Left lobe of liver (tissue), 2 donors: ENCODE measurements at regions not wholly inside any gene's neighbourhood (a gene's known extent, or its start where the extent isn't known, plus 50 kb on each side); places are given as distances from the start of the nearest gene placed in this dataset.
"Not testable (repeated sequence)": the region's sequence is repeated elsewhere in the genome, so short reads cannot be mapped to it uniquely, and the experiment has no call there.

ENCODE experiments used
- ATAC-seq: fragments of 200-7000 bp; cut with Tn5 transposase; one replicate; pipeline ENCODE4 v1.9.1; 2020; ENCODE audit warnings: mild to moderate bottlenecking, moderate library complexity
- DNase-seq: peaks from one replicate; pipeline ENCODE4 v3.0.0-alpha.2; 2020; ENCODE audit warnings: low spot score
- donor health status: DM: no; HTN: no; CAD: no; lungs with moderate emphysema.
- donor health status: DM: no; HTN: yes; CAD: no.

- ATAC-seq (no peak), DNase-seq (no peak)
These were observed 51.3 kb upstream of the SUB1 start for GRCh38 chr5:32534041-32534440.

GRCh38 chr5:32531885-32532520, 53.4 kb upstream of the SUB1 start:
- no peak for DNase-seq
- peak; percentile 10 for ATAC-seq

- ATAC-seq, DNase-seq: not testable (repeated sequence)
These were observed 58.0 kb upstream of the SUB1 start for GRCh38 chr5:32527321-32527720.

GRCh38 chr5:32526810-32527209, 58.5 kb upstream of the SUB1 start:
- no peak for ATAC-seq

GRCh38 chr5:32523625-32524024, 61.7 kb upstream of the SUB1 start:
- no peak for DNase-seq
- ATAC-seq, result peak; percentile 60

More at GRCh38 chr5:32526810-32527209, 58.5 kb upstream of the SUB1 start:
- DNase-seq, result no peak

GRCh38 chr5:32522429-32523143, 62.8 kb upstream of the SUB1 start:
- ATAC-seq (no peak), DNase-seq (no peak)

GRCh38 chr5:32521481-32521880, 63.9 kb upstream of the SUB1 start:
- no peak for DNase-seq
- ATAC-seq, result no peak

GRCh38 chr5:32520972-32521371, 64.4 kb upstream of the SUB1 start:
- DNase-seq, result no peak
- ATAC-seq, result no peak

- no peak for DNase-seq
- no peak for ATAC-seq
These were observed 65.0 kb upstream of the SUB1 start for GRCh38 chr5:32520356-32520755.

- DNase-seq, result no peak
- no peak for ATAC-seq
These were observed 65.8 kb upstream of the SUB1 start for GRCh38 chr5:32519508-32519907.

GRCh38 chr5:32514806-32515205, 70.3 kb upstream of the ZFR start:
- DNase-seq (no peak), ATAC-seq (no peak)

- ATAC-seq (no peak), DNase-seq (no peak)
These were observed 68.4 kb upstream of the ZFR start for GRCh38 chr5:32512926-32513325.

GRCh38 chr5:32511776-32512374, 67.3 kb upstream of the ZFR start:
- ATAC-seq (no peak), DNase-seq (no peak)

- ATAC-seq (no peak), DNase-seq (no peak)
These were observed 66.3 kb upstream of the ZFR start for GRCh38 chr5:32510860-32511259.

GRCh38 chr5:32508806-32509805, 64.6 kb upstream of the ZFR start:
- DNase-seq (no peak), ATAC-seq (no peak)

- ATAC-seq (no peak), DNase-seq (no peak)
These were observed 63.3 kb upstream of the ZFR start for GRCh38 chr5:32507738-32508434.

GRCh38 chr5:32506799-32507198, 62.3 kb upstream of the ZFR start:
- DNase-seq (no peak), ATAC-seq (no peak)

- DNase-seq, result no peak
- no peak for ATAC-seq
These were observed 61.7 kb upstream of the ZFR start for GRCh38 chr5:32506201-32506661.

GRCh38 chr5:32505756-32506155, 61.2 kb upstream of the ZFR start:
- ATAC-seq (no peak), DNase-seq (no peak)

GRCh38 chr5:32504989-32505596, 60.6 kb upstream of the ZFR start:
- no peak for DNase-seq
- no peak for ATAC-seq
